ENCODE measurements at regions not wholly inside any gene's neighbourhood (a gene's known extent, or its start where the extent isn't known, plus 50 kb on each side); places are given as distances from the start of the nearest gene placed in this dataset.

- CTCF ChIA-PET: no interaction called here
- no peak for TF ChIP-seq CTCF (IDR thresholded peaks at IDR 0.05)
- Mint-ChIP-seq H3K9me3 (peaks cover 5% of the 10 kb centered on the region), H3K27me3 (no peaks in the 10 kb centered on the region), H3K4me1 (no peaks in the 10 kb centered on the region), H3K36me3 (ENCODE audit: low read depth) (no peaks in the 10 kb centered on the region), H3K4me3 (no peak overlapping the region), H3K27ac (no peak overlapping the region)
- POLR2A ChIA-PET: no interaction called here
- DNase-seq: no peak
- no peak for ATAC-seq (ENCODE audit: low read depth)
- intact Hi-C loops (cut with micrococcal nuclease): no loop called here
These were observed 526.7 kb upstream of the LRRN3 start for GRCh38 chr7:110564246-110564645.

- TF ChIP-seq CTCF (IDR thresholded peaks at IDR 0.05): no peak
- CTCF ChIA-PET: no interaction called here
- POLR2A ChIA-PET: no interaction called here
- no peak for DNase-seq
- Mint-ChIP-seq H3K27ac (no peak overlapping the region), H3K4me1 (no peaks in the 10 kb centered on the region), H3K4me3 (no peak overlapping the region), H3K27me3 (no peaks in the 10 kb centered on the region), H3K9me3 (peaks cover 1% of the 10 kb centered on the region), H3K36me3 (ENCODE audit: low read depth) (no peaks in the 10 kb centered on the region)
- ATAC-seq (ENCODE audit: low read depth): no peak
- intact Hi-C loops (cut with micrococcal nuclease): no loop called here
These were observed 522.5 kb upstream of the LRRN3 start for GRCh38 chr7:110568388-110568787.

GRCh38 chr7:110568932-110569331, 522.0 kb upstream of the LRRN3 start:
- DNase-seq (no peak), ATAC-seq (ENCODE audit: low read depth) (no peak)
- Mint-ChIP-seq H3K27me3 (no peaks in the 10 kb centered on the region), H3K36me3 (ENCODE audit: low read depth) (no peaks in the 10 kb centered on the region), H3K4me3 (no peak overlapping the region), H3K27ac (no peak overlapping the region), H3K4me1 (no peaks in the 10 kb centered on the region), H3K9me3 (no peaks in the 10 kb centered on the region)
- POLR2A ChIA-PET: no interaction called here
- CTCF ChIA-PET: no interaction called here
- intact Hi-C loops (cut with micrococcal nuclease): no loop called here
- no peak for TF ChIP-seq CTCF (IDR thresholded peaks at IDR 0.05)

- ATAC-seq (ENCODE audit: low read depth): no peak
- intact Hi-C loops (cut with micrococcal nuclease): no loop called here
- no peaks in the 10 kb centered on the region for H3K9me3 Mint-ChIP-seq
- ChIA-PET CTCF (no interaction called here), POLR2A (no interaction called here)
- H3K27ac Mint-ChIP-seq: no peak overlapping the region
- H3K36me3 Mint-ChIP-seq (ENCODE audit: low read depth): no peaks in the 10 kb centered on the region
- H3K4me3 Mint-ChIP-seq: no peak overlapping the region
- no peak for DNase-seq
- TF ChIP-seq CTCF (IDR thresholded peaks at IDR 0.05): no peak
- no peaks in the 10 kb centered on the region for H3K4me1 Mint-ChIP-seq
- no peaks in the 10 kb centered on the region for H3K27me3 Mint-ChIP-seq
These were observed 521.3 kb upstream of the LRRN3 start for GRCh38 chr7:110569486-110570205.

GRCh38 chr7:110573862-110574528, 516.9 kb upstream of the LRRN3 start:
- Mint-ChIP-seq H3K27me3 (no peaks in the 10 kb centered on the region), H3K27ac (no peak overlapping the region), H3K9me3 (no peaks in the 10 kb centered on the region), H3K4me1 (no peaks in the 10 kb centered on the region), H3K4me3 (no peak overlapping the region), H3K36me3 (ENCODE audit: low read depth) (no peaks in the 10 kb centered on the region)
- TF ChIP-seq CTCF (IDR thresholded peaks at IDR 0.05): no peak
- ChIA-PET CTCF (no interaction called here), POLR2A (no interaction called here)
- ATAC-seq (ENCODE audit: low read depth) (no peak), DNase-seq (no peak)
- intact Hi-C loops (cut with micrococcal nuclease): no loop called here
